WTC11 (cell line): ENCODE measurements at regions not wholly inside any gene's neighbourhood (a gene's known extent, or its start where the extent isn't known, plus 50 kb on each side); places are given as distances from the start of the nearest gene placed in this dataset.

Experiments used
- ATAC-seq: fragments of 200-7000 bp; cut with Tn5 transposase; 2 replicates; pipeline ENCODE4 v1.10.0; 2021; ENCODE audit warnings: mild to moderate bottlenecking, moderate library complexity
- CTCF ChIA-PET: fragments of 300-600 bp; sonication (Branson Sonifier 250); formaldehyde crosslinking; loops from one replicate; lab custom pipeline; 2021; ENCODE audit warnings: antibody characterized with exemption; lab: Charles Lee
- POLR2A ChIA-PET: fragments of 350-600 bp; sonication (Branson Sonifier 250); formaldehyde crosslinking; loops from one replicate; lab custom pipeline; 2021; ENCODE audit warnings: antibody characterized with exemption; lab: Charles Lee
- DNase-seq: peaks from one replicate; pipeline ENCODE4 v3.0.0; 2021; ENCODE audit warnings: low spot score
- H3K27ac Mint-ChIP-seq: 2 replicates; pipeline ENCODE4 v1.8.0; 2021; ENCODE audit warnings: mixed read lengths
- H3K27me3 Mint-ChIP-seq: 2 replicates; pipeline ENCODE4 v1.8.0; 2021; ENCODE audit warnings: low read depth, mild to moderate bottlenecking, moderate library complexity, mixed read lengths
- H3K36me3 Mint-ChIP-seq: 2 replicates; pipeline ENCODE4 v1.8.0; 2021; ENCODE audit warnings: mixed read lengths
- H3K4me1 Mint-ChIP-seq: 2 replicates; pipeline ENCODE4 v1.8.0; 2022; ENCODE audit warnings: mixed read lengths
- H3K4me3 Mint-ChIP-seq: 2 replicates; pipeline ENCODE4 v1.8.0; 2021; ENCODE audit warnings: mild to moderate bottlenecking, moderate library complexity, mixed read lengths
- H3K9me3 Mint-ChIP-seq: 2 replicates; pipeline ENCODE4 v1.8.0; 2021; ENCODE audit warnings: mixed read lengths
- ATF1 ChIP-seq: sonication (generic); formaldehyde crosslinking; IDR thresholded peaks from 2 replicates; pipeline ENCODE4 v1.8.1; 2023; ENCODE audit warnings: mild to moderate bottlenecking, moderate library complexity, missing genetic modification reagents
- EMX1 ChIP-seq: fragments of 250-450 bp; sonication (Bioruptor Pico); IDR thresholded peaks from 2 replicates; pipeline ENCODE4 v1.8.0; 2021; ENCODE audit warnings: mild to moderate bottlenecking
- ETV6 ChIP-seq: sonication (generic); formaldehyde crosslinking; IDR thresholded peaks from 2 replicates; pipeline ENCODE4 v1.8.1; 2022; ENCODE audit warnings: mild to moderate bottlenecking, missing genetic modification reagents
- GTF2I ChIP-seq: fragments of 250-450 bp; sonication (Bioruptor Pico); conservative IDR thresholded peaks from 2 replicates; pipeline ENCODE4 v1.4.0; 2021; ENCODE audit warnings: mild to moderate bottlenecking
- KAT7 ChIP-seq: sonication (generic); formaldehyde crosslinking; IDR thresholded peaks from 2 replicates; pipeline ENCODE4 v1.8.1; 2023; ENCODE audit warnings: missing genetic modification reagents, mild to moderate bottlenecking, borderline replicate concordance
- NR2C2 ChIP-seq: sonication (generic); formaldehyde crosslinking; IDR thresholded peaks from 2 replicates; pipeline ENCODE4 v1.8.0; 2022; ENCODE audit warnings: mild to moderate bottlenecking, missing genetic modification reagents
- NR3C1 ChIP-seq: sonication (generic); formaldehyde crosslinking; conservative IDR thresholded peaks from 2 replicates; pipeline ENCODE4 v1.8.1; 2023; ENCODE audit warnings: low read depth, mild to moderate bottlenecking, missing genetic modification reagents
- SMAD4 ChIP-seq: sonication (generic); formaldehyde crosslinking; IDR thresholded peaks from 2 replicates; pipeline ENCODE4 v1.8.0; 2022; ENCODE audit warnings: mild to moderate bottlenecking, missing genetic modification reagents
- SP1 ChIP-seq: sonication (generic); formaldehyde crosslinking; conservative IDR thresholded peaks from 2 replicates; pipeline ENCODE4 v1.8.1; 2022; ENCODE audit warnings: missing genetic modification reagents
- TCF7 ChIP-seq: sonication (generic); formaldehyde crosslinking; IDR thresholded peaks from 2 replicates; pipeline ENCODE4 v1.8.0; 2022; ENCODE audit warnings: mild to moderate bottlenecking, low read depth, missing genetic modification reagents, moderate library complexity
- ZNF138 ChIP-seq: sonication (generic); formaldehyde crosslinking; conservative IDR thresholded peaks from 2 replicates; pipeline ENCODE4 v1.8.1; 2022; ENCODE audit warnings: mild to moderate bottlenecking, moderate library complexity, missing genetic modification reagents
- ZNF416 ChIP-seq: fragments of 250-450 bp; sonication (Bioruptor Pico); IDR thresholded peaks from 2 replicates; pipeline ENCODE4 v1.9.0; 2021; ENCODE audit warnings: mild to moderate bottlenecking, inconsistent platforms
- TF ChIP-seq, protein P1 (sequence below): sonication (generic); formaldehyde crosslinking; IDR thresholded peaks from 2 replicates; pipeline ENCODE4 v1.8.0; 2022; ENCODE audit warnings: mild to moderate bottlenecking, missing genetic modification reagents
- TF ChIP-seq, protein P2 (sequence below): fragments of 250-450 bp; sonication (Bioruptor Pico); IDR thresholded peaks from 2 replicates; pipeline ENCODE4 v1.9.0; 2021; ENCODE audit warnings: mild to moderate bottlenecking, borderline replicate concordance
- TF ChIP-seq, protein P3 (sequence below): fragments of 200-600 bp; IDR thresholded peaks from 2 replicates; pipeline ENCODE4 v1.8.0; 2022; ENCODE audit warnings: antibody characterized with exemption
- TF ChIP-seq, protein P4 (sequence below): sonication (generic); formaldehyde crosslinking; IDR thresholded peaks from 2 replicates; pipeline ENCODE4 v1.8.0; 2022; ENCODE audit warnings: mild to moderate bottlenecking, missing genetic modification reagents
- TF ChIP-seq, protein P5 (sequence below): sonication (generic); formaldehyde crosslinking; IDR thresholded peaks from 2 replicates; pipeline ENCODE4 v1.8.1; 2023; ENCODE audit warnings: mild to moderate bottlenecking, moderate library complexity, missing genetic modification reagents
- TF ChIP-seq, protein P6 (sequence below): sonication (generic); formaldehyde crosslinking; IDR thresholded peaks from 2 replicates; pipeline ENCODE4 v1.8.0; 2023; ENCODE audit warnings: missing genetic modification reagents
- TF ChIP-seq, protein P7 (sequence below): sonication (generic); formaldehyde crosslinking; conservative IDR thresholded peaks from 2 replicates; pipeline ENCODE4 v1.8.1; 2022; ENCODE audit warnings: mild to moderate bottlenecking, missing genetic modification reagents

DNA sequence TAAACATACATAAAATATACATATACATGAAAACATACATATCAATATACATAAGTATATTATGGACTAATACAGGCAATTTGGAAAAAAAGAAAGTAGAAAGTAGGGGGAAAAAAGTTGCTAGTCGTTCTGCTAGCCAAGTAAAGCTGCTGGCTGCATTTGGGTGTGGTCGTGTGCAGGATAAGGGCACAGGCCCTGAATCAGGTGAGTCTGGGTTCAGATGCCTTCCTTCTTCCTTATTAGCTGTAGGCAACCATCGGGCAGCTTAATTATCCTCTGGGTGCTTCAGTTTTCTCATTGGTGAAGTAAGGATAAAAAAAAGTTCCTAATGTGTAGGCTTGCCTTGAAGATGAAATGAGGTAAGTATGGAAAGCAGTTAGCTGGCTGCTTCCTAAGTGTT is 59.2 kb upstream of the SPRY4 start (continued):
- TF ChIP-seq ZNF138 (no peak), KAT7 (CRISPR knock-in tag) (no peak), ETV6 (CRISPR knock-in tag) (no peak)
- TF ChIP-seq, protein P1, sequence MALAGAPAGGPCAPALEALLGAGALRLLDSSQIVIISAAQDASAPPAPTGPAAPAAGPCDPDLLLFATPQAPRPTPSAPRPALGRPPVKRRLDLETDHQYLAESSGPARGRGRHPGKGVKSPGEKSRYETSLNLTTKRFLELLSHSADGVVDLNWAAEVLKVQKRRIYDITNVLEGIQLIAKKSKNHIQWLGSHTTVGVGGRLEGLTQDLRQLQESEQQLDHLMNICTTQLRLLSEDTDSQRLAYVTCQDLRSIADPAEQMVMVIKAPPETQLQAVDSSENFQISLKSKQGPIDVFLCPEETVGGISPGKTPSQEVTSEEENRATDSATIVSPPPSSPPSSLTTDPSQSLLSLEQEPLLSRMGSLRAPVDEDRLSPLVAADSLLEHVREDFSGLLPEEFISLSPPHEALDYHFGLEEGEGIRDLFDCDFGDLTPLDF (CRISPR knock-in tag), result no peak

DNA sequence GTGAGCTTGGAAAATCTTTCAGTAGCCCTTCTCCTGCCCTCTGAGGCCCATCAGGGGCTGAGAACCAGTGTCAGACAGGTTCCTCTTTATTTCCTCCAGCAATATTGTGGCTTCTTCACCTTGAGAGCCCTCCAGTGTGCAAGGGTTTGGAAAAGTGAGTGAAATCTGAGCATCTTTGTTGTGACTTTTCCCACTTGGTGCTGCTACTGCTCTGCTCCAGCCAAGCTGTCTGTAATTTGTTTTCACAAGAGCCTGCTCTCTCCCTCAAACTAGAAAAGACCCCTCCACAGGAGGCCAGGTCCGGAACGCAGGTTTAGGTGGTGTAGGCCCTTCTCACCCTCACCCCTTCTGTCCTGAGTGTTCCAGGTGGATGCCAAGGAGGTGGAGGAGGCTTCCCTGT is 57.4 kb upstream of the SPRY4 start:
- Mint-ChIP-seq H3K4me3 (no peak overlapping the region), H3K9me3 (no peaks in the 10 kb centered on the region), H3K36me3 (no peaks in the 10 kb centered on the region; the same call in 1 of the 2 replicates), H3K27me3 (peaks cover 1% of the 10 kb centered on the region; the same call in 1 of the 2 replicates), H3K4me1 (peaks cover 21% of the 10 kb centered on the region), H3K27ac (no peak overlapping the region)
- DNase-seq, result no peak
- ATAC-seq, result no peak
- TF ChIP-seq ATF1 (no peak), TCF7 (CRISPR knock-in tag) (no peak), ZNF416 (CRISPR knock-in tag) (no peak), NR3C1 (CRISPR knock-in tag) (no peak), GTF2I (no peak), NR2C2 (CRISPR knock-in tag) (no peak), EMX1 (CRISPR knock-in tag) (no peak), ETV6 (CRISPR knock-in tag) (no peak)
- TF ChIP-seq, protein P2, sequence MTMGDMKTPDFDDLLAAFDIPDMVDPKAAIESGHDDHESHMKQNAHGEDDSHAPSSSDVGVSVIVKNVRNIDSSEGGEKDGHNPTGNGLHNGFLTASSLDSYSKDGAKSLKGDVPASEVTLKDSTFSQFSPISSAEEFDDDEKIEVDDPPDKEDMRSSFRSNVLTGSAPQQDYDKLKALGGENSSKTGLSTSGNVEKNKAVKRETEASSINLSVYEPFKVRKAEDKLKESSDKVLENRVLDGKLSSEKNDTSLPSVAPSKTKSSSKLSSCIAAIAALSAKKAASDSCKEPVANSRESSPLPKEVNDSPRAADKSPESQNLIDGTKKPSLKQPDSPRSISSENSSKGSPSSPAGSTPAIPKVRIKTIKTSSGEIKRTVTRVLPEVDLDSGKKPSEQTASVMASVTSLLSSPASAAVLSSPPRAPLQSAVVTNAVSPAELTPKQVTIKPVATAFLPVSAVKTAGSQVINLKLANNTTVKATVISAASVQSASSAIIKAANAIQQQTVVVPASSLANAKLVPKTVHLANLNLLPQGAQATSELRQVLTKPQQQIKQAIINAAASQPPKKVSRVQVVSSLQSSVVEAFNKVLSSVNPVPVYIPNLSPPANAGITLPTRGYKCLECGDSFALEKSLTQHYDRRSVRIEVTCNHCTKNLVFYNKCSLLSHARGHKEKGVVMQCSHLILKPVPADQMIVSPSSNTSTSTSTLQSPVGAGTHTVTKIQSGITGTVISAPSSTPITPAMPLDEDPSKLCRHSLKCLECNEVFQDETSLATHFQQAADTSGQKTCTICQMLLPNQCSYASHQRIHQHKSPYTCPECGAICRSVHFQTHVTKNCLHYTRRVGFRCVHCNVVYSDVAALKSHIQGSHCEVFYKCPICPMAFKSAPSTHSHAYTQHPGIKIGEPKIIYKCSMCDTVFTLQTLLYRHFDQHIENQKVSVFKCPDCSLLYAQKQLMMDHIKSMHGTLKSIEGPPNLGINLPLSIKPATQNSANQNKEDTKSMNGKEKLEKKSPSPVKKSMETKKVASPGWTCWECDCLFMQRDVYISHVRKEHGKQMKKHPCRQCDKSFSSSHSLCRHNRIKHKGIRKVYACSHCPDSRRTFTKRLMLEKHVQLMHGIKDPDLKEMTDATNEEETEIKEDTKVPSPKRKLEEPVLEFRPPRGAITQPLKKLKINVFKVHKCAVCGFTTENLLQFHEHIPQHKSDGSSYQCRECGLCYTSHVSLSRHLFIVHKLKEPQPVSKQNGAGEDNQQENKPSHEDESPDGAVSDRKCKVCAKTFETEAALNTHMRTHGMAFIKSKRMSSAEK (CRISPR knock-in tag), result no peak
- TF ChIP-seq, protein P3, sequence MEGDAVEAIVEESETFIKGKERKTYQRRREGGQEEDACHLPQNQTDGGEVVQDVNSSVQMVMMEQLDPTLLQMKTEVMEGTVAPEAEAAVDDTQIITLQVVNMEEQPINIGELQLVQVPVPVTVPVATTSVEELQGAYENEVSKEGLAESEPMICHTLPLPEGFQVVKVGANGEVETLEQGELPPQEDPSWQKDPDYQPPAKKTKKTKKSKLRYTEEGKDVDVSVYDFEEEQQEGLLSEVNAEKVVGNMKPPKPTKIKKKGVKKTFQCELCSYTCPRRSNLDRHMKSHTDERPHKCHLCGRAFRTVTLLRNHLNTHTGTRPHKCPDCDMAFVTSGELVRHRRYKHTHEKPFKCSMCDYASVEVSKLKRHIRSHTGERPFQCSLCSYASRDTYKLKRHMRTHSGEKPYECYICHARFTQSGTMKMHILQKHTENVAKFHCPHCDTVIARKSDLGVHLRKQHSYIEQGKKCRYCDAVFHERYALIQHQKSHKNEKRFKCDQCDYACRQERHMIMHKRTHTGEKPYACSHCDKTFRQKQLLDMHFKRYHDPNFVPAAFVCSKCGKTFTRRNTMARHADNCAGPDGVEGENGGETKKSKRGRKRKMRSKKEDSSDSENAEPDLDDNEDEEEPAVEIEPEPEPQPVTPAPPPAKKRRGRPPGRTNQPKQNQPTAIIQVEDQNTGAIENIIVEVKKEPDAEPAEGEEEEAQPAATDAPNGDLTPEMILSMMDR, result no peak
- ChIA-PET CTCF (no interaction called here), POLR2A (interaction anchor here (0.5 to 0.6 kb wide), 2 partner anchors 12 to 40 kb away, joined by 5 read pairs; no protein-coding TSS in a partner anchor)

DNA sequence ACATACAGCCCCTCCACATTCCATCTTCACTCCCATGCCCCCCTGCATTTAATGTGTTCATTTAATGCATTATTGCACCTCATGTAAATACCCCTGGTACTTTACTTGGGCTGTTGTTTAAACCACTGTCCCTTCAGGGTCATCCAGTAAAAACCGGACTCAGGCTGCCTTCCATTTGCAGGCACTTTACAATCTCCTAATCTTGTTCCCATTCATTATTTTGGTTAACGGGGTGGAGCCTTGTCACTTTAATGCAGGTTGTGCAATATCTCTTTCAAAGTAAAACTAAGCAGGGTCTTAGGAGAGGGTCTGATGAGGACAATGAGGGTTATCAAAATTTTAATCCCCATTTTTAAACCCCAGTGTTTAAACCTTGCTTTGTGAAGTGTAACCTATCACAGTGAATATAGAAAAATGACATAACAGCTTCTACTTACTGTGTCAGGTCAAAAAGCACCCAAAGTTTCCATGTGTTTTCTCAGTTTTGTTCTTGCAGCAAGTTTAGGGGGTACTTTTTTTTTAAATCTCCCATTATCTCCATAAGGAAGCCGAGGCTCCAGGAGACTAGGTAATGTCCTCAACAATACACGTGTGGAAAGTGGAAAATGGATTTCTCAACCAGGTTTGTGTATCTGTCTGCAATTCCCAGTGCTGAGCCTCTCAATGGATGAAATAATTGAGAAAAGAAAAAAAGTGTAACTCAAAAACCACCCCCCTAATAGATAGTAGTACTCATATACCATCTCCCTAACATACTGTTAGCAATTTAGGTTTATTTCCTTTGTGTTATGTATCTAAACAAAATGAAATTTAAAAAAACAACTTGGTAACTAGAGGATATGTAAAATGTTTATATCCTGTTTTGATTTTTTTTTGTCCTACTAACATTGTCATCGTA is 54.2 kb upstream of the SPRY4 start:
- DNase-seq (no peak), ATAC-seq (no peak)
- no peak overlapping the region for H3K4me3 Mint-ChIP-seq
- ChIA-PET POLR2A (no interaction called here), CTCF (no interaction called here)
- H3K9me3 Mint-ChIP-seq, result no peaks in the 10 kb centered on the region
- peaks cover 23% of the 10 kb centered on the region for H3K4me1 Mint-ChIP-seq
- H3K27ac Mint-ChIP-seq, result no peak overlapping the region; the same call in 1 of the 2 replicates
- H3K36me3 Mint-ChIP-seq, result no peaks in the 10 kb centered on the region; the same call in 1 of the 2 replicates
- H3K27me3 Mint-ChIP-seq, result no peaks in the 10 kb centered on the region
- TF ChIP-seq, protein P4, sequence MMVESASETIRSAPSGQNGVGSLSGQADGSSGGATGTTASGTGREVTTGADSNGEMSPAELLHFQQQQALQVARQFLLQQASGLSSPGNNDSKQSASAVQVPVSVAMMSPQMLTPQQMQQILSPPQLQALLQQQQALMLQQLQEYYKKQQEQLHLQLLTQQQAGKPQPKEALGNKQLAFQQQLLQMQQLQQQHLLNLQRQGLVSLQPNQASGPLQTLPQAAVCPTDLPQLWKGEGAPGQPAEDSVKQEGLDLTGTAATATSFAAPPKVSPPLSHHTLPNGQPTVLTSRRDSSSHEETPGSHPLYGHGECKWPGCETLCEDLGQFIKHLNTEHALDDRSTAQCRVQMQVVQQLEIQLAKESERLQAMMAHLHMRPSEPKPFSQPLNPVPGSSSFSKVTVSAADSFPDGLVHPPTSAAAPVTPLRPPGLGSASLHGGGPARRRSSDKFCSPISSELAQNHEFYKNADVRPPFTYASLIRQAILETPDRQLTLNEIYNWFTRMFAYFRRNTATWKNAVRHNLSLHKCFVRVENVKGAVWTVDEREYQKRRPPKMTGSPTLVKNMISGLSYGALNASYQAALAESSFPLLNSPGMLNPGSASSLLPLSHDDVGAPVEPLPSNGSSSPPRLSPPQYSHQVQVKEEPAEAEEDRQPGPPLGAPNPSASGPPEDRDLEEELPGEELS, result no peak
- TF ChIP-seq, protein P5, sequence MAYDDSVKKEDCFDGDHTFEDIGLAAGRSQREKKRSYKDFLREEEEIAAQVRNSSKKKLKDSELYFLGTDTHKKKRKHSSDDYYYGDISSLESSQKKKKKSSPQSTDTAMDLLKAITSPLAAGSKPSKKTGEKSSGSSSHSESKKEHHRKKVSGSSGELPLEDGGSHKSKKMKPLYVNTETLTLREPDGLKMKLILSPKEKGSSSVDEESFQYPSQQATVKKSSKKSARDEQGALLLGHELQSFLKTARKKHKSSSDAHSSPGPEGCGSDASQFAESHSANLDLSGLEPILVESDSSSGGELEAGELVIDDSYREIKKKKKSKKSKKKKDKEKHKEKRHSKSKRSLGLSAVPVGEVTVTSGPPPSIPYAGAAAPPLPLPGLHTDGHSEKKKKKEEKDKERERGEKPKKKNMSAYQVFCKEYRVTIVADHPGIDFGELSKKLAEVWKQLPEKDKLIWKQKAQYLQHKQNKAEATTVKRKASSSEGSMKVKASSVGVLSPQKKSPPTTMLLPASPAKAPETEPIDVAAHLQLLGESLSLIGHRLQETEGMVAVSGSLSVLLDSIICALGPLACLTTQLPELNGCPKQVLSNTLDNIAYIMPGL (CRISPR knock-in tag), result no peak
- no peak for TF ChIP-seq SP1 (CRISPR knock-in tag)
- TF ChIP-seq, protein P6, sequence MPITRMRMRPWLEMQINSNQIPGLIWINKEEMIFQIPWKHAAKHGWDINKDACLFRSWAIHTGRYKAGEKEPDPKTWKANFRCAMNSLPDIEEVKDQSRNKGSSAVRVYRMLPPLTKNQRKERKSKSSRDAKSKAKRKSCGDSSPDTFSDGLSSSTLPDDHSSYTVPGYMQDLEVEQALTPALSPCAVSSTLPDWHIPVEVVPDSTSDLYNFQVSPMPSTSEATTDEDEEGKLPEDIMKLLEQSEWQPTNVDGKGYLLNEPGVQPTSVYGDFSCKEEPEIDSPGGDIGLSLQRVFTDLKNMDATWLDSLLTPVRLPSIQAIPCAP, result no peak
- TF ChIP-seq, protein P7, sequence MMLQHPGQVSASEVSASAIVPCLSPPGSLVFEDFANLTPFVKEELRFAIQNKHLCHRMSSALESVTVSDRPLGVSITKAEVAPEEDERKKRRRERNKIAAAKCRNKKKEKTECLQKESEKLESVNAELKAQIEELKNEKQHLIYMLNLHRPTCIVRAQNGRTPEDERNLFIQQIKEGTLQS (CRISPR knock-in tag), result no peak
- no peak for TF ChIP-seq SMAD4 (CRISPR knock-in tag)
